HepG2 (cell line): ENCODE measurements at regions not wholly inside any gene's neighbourhood (a gene's known extent, or its start where the extent isn't known, plus 50 kb on each side); places are given as distances from the start of the nearest gene placed in this dataset.

ENCODE experiments used
- CHCHD3 ChIP-seq: sonication (generic); formaldehyde crosslinking; IDR thresholded peaks from 2 replicates; pipeline ENCODE4 v1.8.0; 2022; ENCODE audit warnings: mild to moderate bottlenecking, missing genetic modification reagents, moderate library complexity
- CHD2 ChIP-seq: IDR thresholded peaks from 2 replicates; pipeline ENCODE4 v1.6.1; 2011; ENCODE audit warnings: low read depth, low read length, improper control_type of control experiment
- GATAD2A ChIP-seq: IDR thresholded peaks from 2 replicates; pipeline ENCODE4 v1.6.1; 2016
- HMGXB4 ChIP-seq, 2 experiments: sonication (generic) in 1 of 2; formaldehyde crosslinking in 1 of 2; IDR thresholded peaks; 2 replicates each; pipeline versions ENCODE4 v1.4.0 to v1.6.1; 2018 to 2020; ENCODE audit warnings: missing genetic modification reagents in 2 of 2, borderline replicate concordance in 1 of 2, low read depth in 1 of 2, mild to moderate bottlenecking in 1 of 2, missing biosample characterization in 1 of 2
- HNRNPL ChIP-seq: fragments of 200-400 bp; formaldehyde crosslinking; IDR thresholded peaks from 2 replicates; pipeline ENCODE4 v1.6.1; 2017; ENCODE audit warnings: mild to moderate bottlenecking, low read depth, low read length
- MEIS2 ChIP-seq: sonication (generic); formaldehyde crosslinking; IDR thresholded peaks from 2 replicates; pipeline ENCODE4 v1.9.0; 2021; ENCODE audit warnings: mild to moderate bottlenecking, missing genetic modification reagents
- MIER3 ChIP-seq: IDR thresholded peaks from 2 replicates; pipeline ENCODE4 v1.6.1; 2016; ENCODE audit warnings: missing compliant biosample characterization, borderline replicate concordance
- MZF1 ChIP-seq: sonication (generic); formaldehyde crosslinking; IDR thresholded peaks from 2 replicates; pipeline ENCODE4 v1.8.1; 2023; ENCODE audit warnings: mild to moderate bottlenecking, missing genetic modification reagents, borderline replicate concordance
- NBN ChIP-seq: fragments of 450-650 bp; conservative IDR thresholded peaks from 2 replicates; pipeline ENCODE4 v1.6.1; 2017
- SOX13 ChIP-seq, 3 experiments: fragments of 450-650 bp in 1 of 3; sonication (generic) in 1 of 3; formaldehyde crosslinking in 1 of 3; IDR thresholded peaks in 2 of 3; conservative IDR thresholded peaks in 1 of 3; 2 replicates each; pipeline versions ENCODE4 v1.5.0 to v1.6.1; 2016 to 2020; ENCODE audit warnings: antibody characterized with exemption in 1 of 3, mild to moderate bottlenecking in 1 of 3, missing compliant biosample characterization in 1 of 3, missing genetic modification reagents in 1 of 3, moderate library complexity in 1 of 3
- SP2 ChIP-seq: sonication (generic); formaldehyde crosslinking; IDR thresholded peaks from 2 replicates; pipeline ENCODE4 v1.5.1; 2020; ENCODE audit warnings: mild to moderate bottlenecking, missing genetic modification reagents
- WIZ ChIP-seq: sonication (generic); formaldehyde crosslinking; IDR thresholded peaks from 2 replicates; pipeline ENCODE4 v1.5.1; 2020; ENCODE audit warnings: mild to moderate bottlenecking, missing genetic modification reagents
- ZBTB42 ChIP-seq: sonication (generic); formaldehyde crosslinking; IDR thresholded peaks from 2 replicates; pipeline ENCODE4 v1.5.0; 2020; ENCODE audit warnings: mild to moderate bottlenecking, missing genetic modification reagents
- ZFP91 ChIP-seq: sonication (generic); formaldehyde crosslinking; IDR thresholded peaks from 2 replicates; pipeline ENCODE4 v1.9.0; 2022; ENCODE audit warnings: missing genetic modification reagents, mild to moderate bottlenecking, borderline replicate concordance
- ZNF503 ChIP-seq: sonication (generic); formaldehyde crosslinking; IDR thresholded peaks from 2 replicates; pipeline ENCODE4 v1.4.0; 2020; ENCODE audit warnings: missing genetic modification reagents
- ZNF567 ChIP-seq: sonication (generic); formaldehyde crosslinking; IDR thresholded peaks from 2 replicates; pipeline ENCODE4 v1.8.1; 2023; ENCODE audit warnings: mild to moderate bottlenecking, missing genetic modification reagents, borderline replicate concordance
- TF ChIP-seq, protein P1 (sequence below): IDR thresholded peaks from 2 replicates; pipeline ENCODE4 v1.4.0; 2020; ENCODE audit warnings: mild to moderate bottlenecking, missing genetic modification reagents
- TF ChIP-seq, protein P2 (sequence below): sonication (generic); formaldehyde crosslinking; conservative IDR thresholded peaks from 2 replicates; pipeline ENCODE4 v1.4.0; 2020; ENCODE audit warnings: missing genetic modification reagents

DNA sequence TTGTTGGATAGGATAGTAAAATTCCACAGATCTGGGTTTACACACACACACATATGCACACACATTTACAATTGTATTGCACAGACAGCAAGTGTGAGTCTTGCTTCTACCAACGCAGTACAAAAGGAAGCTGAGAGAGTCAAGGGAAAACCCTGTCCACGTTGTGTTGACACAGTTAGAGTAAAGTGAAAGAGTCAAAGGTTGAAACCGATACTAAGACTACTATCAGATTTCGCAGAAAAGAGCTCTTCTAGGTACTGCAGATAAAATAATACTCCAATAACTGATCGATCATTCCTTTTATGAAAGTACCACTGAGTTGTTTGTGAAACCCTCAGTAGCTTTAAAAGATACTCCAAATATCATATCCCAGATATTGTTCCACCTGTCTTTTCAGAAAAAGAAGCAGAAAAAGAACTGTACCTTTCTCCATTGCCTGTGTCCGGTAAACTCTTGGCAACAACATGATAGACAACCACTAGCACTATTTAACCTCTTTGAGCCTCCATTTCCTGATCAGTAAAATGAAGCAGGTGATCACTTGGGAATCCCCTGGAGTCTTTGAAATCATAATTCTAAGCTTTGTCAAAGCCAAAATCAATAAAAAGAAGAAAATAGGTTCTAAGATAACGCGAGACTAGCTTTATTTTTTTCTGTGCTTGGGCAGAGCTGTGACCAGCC is 224.6 kb upstream of the FOXN3 start (continued):
- TF ChIP-seq, protein P1, sequence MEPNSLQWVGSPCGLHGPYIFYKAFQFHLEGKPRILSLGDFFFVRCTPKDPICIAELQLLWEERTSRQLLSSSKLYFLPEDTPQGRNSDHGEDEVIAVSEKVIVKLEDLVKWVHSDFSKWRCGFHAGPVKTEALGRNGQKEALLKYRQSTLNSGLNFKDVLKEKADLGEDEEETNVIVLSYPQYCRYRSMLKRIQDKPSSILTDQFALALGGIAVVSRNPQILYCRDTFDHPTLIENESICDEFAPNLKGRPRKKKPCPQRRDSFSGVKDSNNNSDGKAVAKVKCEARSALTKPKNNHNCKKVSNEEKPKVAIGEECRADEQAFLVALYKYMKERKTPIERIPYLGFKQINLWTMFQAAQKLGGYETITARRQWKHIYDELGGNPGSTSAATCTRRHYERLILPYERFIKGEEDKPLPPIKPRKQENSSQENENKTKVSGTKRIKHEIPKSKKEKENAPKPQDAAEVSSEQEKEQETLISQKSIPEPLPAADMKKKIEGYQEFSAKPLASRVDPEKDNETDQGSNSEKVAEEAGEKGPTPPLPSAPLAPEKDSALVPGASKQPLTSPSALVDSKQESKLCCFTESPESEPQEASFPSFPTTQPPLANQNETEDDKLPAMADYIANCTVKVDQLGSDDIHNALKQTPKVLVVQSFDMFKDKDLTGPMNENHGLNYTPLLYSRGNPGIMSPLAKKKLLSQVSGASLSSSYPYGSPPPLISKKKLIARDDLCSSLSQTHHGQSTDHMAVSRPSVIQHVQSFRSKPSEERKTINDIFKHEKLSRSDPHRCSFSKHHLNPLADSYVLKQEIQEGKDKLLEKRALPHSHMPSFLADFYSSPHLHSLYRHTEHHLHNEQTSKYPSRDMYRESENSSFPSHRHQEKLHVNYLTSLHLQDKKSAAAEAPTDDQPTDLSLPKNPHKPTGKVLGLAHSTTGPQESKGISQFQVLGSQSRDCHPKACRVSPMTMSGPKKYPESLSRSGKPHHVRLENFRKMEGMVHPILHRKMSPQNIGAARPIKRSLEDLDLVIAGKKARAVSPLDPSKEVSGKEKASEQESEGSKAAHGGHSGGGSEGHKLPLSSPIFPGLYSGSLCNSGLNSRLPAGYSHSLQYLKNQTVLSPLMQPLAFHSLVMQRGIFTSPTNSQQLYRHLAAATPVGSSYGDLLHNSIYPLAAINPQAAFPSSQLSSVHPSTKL (CRISPR knock-in tag) = peak; percentile 71
- peak; percentile 63 for TF ChIP-seq GATAD2A (CRISPR knock-in tag)
- no peak for TF ChIP-seq MIER3 (CRISPR knock-in tag)
- no peak for TF ChIP-seq ZFP91 (CRISPR knock-in tag)
- no peak for TF ChIP-seq WIZ (CRISPR knock-in tag)
- TF ChIP-seq SOX13 (IDR thresholded peaks at IDR 0.05) = no peak
- TF ChIP-seq SOX13 (CRISPR knock-in tag; conservative IDR thresholded peaks at IDR 0.05 in 1 of 2, IDR thresholded peaks at IDR 0.05 in 1 of 2) = peak in 1 of 2 experiments; percentile 74; a peak in 2 of 4 replicates
- TF ChIP-seq, protein P2, sequence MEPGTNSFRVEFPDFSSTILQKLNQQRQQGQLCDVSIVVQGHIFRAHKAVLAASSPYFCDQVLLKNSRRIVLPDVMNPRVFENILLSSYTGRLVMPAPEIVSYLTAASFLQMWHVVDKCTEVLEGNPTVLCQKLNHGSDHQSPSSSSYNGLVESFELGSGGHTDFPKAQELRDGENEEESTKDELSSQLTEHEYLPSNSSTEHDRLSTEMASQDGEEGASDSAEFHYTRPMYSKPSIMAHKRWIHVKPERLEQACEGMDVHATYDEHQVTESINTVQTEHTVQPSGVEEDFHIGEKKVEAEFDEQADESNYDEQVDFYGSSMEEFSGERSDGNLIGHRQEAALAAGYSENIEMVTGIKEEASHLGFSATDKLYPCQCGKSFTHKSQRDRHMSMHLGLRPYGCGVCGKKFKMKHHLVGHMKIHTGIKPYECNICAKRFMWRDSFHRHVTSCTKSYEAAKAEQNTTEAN (CRISPR knock-in tag) = peak; percentile 100
- TF ChIP-seq ZNF503 (CRISPR knock-in tag) = no peak
- no peak for TF ChIP-seq NBN
- no peak for TF ChIP-seq SP2 (CRISPR knock-in tag)
- peak; percentile 32; the same call in 1 of the 2 replicates for TF ChIP-seq CHD2
- no peak for TF ChIP-seq ZNF567 (CRISPR knock-in tag)
- TF ChIP-seq MZF1 (CRISPR knock-in tag) = no peak
- TF ChIP-seq HMGXB4 (CRISPR knock-in tag; IDR thresholded peaks at IDR 0.05; ENCODE audit: borderline replicate concordance in 1 of 2, low read depth in 1 of 2) = no peak
- no peak for TF ChIP-seq ZBTB42 (CRISPR knock-in tag)
- TF ChIP-seq CHCHD3 = no peak
- no peak for TF ChIP-seq HNRNPL
- no peak for TF ChIP-seq MEIS2 (CRISPR knock-in tag)
